Endothelial cell (in vitro differentiated cells): ENCODE measurements at regions not wholly inside any gene's neighbourhood (a gene's known extent, or its start where the extent isn't known, plus 50 kb on each side); places are given as distances from the start of the nearest gene placed in this dataset.

Experiments used
- DNase-seq: peaks from one replicate; pipeline ENCODE4 v3.0.0; 2021; ENCODE audit warnings: low spot score
- H3K27ac Mint-ChIP-seq: one replicate; pipeline ENCODE4 v1.8.0; 2021; ENCODE audit warnings: mixed read lengths, inconsistent platforms; ENCODE audit not compliant: unreplicated experiment
- H3K27me3 Mint-ChIP-seq: one replicate; pipeline ENCODE4 v1.8.0; 2021; ENCODE audit warnings: mild to moderate bottlenecking, moderate library complexity, mixed read lengths, inconsistent platforms; ENCODE audit not compliant: unreplicated experiment
- H3K36me3 Mint-ChIP-seq: one replicate; pipeline ENCODE4 v1.8.0; 2021; ENCODE audit warnings: mild to moderate bottlenecking, low read depth, mixed read lengths, inconsistent platforms; ENCODE audit not compliant: unreplicated experiment
- H3K4me1 Mint-ChIP-seq: one replicate; pipeline ENCODE4 v1.8.0; 2021; ENCODE audit warnings: mild to moderate bottlenecking, mixed read lengths, inconsistent platforms; ENCODE audit not compliant: unreplicated experiment
- H3K4me3 Mint-ChIP-seq: one replicate; pipeline ENCODE4 v1.8.0; 2021; ENCODE audit warnings: mild to moderate bottlenecking, mixed read lengths, inconsistent platforms; ENCODE audit not compliant: unreplicated experiment
- H3K9me3 Mint-ChIP-seq: one replicate; pipeline ENCODE4 v1.8.0; 2021; ENCODE audit warnings: mixed read lengths, inconsistent platforms; ENCODE audit not compliant: unreplicated experiment
- CTCF ChIP-seq: fragments of 200-600 bp; sonication (generic); IDR thresholded peaks from one replicate; pipeline ENCODE4 v1.5.0; 2021; ENCODE audit warnings: antibody characterized with exemption; ENCODE audit not compliant: unreplicated experiment

GRCh38 chr13:34013061-34013460 is 195.1 kb downstream of the RFC3 start:
- no peaks in the 10 kb centered on the region for H3K27me3 Mint-ChIP-seq

GRCh38 chr13:34017231-34017630 is 199.3 kb downstream of the RFC3 start:
- H3K9me3 Mint-ChIP-seq = no peaks in the 10 kb centered on the region
- H3K27me3 Mint-ChIP-seq = peaks cover 1% of the 10 kb centered on the region
- H3K4me1 Mint-ChIP-seq = no peaks in the 10 kb centered on the region
- no peak for DNase-seq
- no peak overlapping the region for H3K4me3 Mint-ChIP-seq
- no peak overlapping the region for H3K27ac Mint-ChIP-seq
- no peaks in the 10 kb centered on the region for H3K36me3 Mint-ChIP-seq
- TF ChIP-seq CTCF = no peak

More at GRCh38 chr13:34013061-34013460, 195.1 kb downstream of the RFC3 start:
- no peaks in the 10 kb centered on the region for H3K36me3 Mint-ChIP-seq
- no peak for DNase-seq
- no peaks in the 10 kb centered on the region for H3K9me3 Mint-ChIP-seq
- no peak for TF ChIP-seq CTCF
- H3K27ac Mint-ChIP-seq = no peak overlapping the region
- H3K4me1 Mint-ChIP-seq = no peaks in the 10 kb centered on the region
- no peak overlapping the region for H3K4me3 Mint-ChIP-seq

GRCh38 chr13:34019870-34020269 is 201.9 kb downstream of the RFC3 start:
- Mint-ChIP-seq H3K36me3 (no peaks in the 10 kb centered on the region), H3K9me3 (no peaks in the 10 kb centered on the region), H3K27ac (no peak overlapping the region), H3K4me1 (no peaks in the 10 kb centered on the region), H3K27me3 (peaks cover 1% of the 10 kb centered on the region), H3K4me3 (no peak overlapping the region)
- no peak for DNase-seq
- TF ChIP-seq CTCF = no peak

GRCh38 chr13:34020388-34020787 is 202.4 kb downstream of the RFC3 start:
- Mint-ChIP-seq H3K4me1 (no peaks in the 10 kb centered on the region), H3K9me3 (no peaks in the 10 kb centered on the region), H3K4me3 (no peak overlapping the region), H3K27ac (no peak overlapping the region), H3K36me3 (no peaks in the 10 kb centered on the region), H3K27me3 (peaks cover 1% of the 10 kb centered on the region)
- TF ChIP-seq CTCF = no peak
- no peak for DNase-seq

GRCh38 chr13:34021619-34022018 is 203.7 kb downstream of the RFC3 start:
- H3K27me3 Mint-ChIP-seq = peaks cover 1% of the 10 kb centered on the region
- H3K4me3 Mint-ChIP-seq = no peak overlapping the region
- no peak overlapping the region for H3K27ac Mint-ChIP-seq
- H3K9me3 Mint-ChIP-seq = no peaks in the 10 kb centered on the region
- no peak for TF ChIP-seq CTCF
- no peak for DNase-seq
- H3K4me1 Mint-ChIP-seq = no peaks in the 10 kb centered on the region
- H3K36me3 Mint-ChIP-seq = no peaks in the 10 kb centered on the region
